ENCODE measurements at regions not wholly inside any gene's neighbourhood (a gene's known extent, or its start where the extent isn't known, plus 50 kb on each side); places are given as distances from the start of the nearest gene placed in this dataset.

GRCh38 chr1:36561361-36561724, 78.6 kb upstream of the CSF3R start:
- TF ChIP-seq CTCF (IDR thresholded peaks at IDR 0.05; ENCODE audit: low read depth, low read length) (no peak), EZH2phosphoT487 (IDR thresholded peaks at IDR 0.05; ENCODE audit: low read depth) (no peak)
